ENCODE measurements at regions not wholly inside any gene's neighbourhood (a gene's known extent, or its start where the extent isn't known, plus 50 kb on each side); places are given as distances from the start of the nearest gene placed in this dataset.

GRCh38 chr20:10868299-10868698 lies 194.5 kb upstream of the JAG1 start:
- TF ChIP-seq POLR2A (IDR thresholded peaks at IDR 0.05) = no peak
- TF ChIP-seq, protein P1, sequence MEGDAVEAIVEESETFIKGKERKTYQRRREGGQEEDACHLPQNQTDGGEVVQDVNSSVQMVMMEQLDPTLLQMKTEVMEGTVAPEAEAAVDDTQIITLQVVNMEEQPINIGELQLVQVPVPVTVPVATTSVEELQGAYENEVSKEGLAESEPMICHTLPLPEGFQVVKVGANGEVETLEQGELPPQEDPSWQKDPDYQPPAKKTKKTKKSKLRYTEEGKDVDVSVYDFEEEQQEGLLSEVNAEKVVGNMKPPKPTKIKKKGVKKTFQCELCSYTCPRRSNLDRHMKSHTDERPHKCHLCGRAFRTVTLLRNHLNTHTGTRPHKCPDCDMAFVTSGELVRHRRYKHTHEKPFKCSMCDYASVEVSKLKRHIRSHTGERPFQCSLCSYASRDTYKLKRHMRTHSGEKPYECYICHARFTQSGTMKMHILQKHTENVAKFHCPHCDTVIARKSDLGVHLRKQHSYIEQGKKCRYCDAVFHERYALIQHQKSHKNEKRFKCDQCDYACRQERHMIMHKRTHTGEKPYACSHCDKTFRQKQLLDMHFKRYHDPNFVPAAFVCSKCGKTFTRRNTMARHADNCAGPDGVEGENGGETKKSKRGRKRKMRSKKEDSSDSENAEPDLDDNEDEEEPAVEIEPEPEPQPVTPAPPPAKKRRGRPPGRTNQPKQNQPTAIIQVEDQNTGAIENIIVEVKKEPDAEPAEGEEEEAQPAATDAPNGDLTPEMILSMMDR (IDR thresholded peaks at IDR 0.05) = no peak

Measured in sigmoid colon (tissue), 3 donors.